Ovary (tissue), 7 donors: ENCODE measurements at regions not wholly inside any gene's neighbourhood (a gene's known extent, or its start where the extent isn't known, plus 50 kb on each side); places are given as distances from the start of the nearest gene placed in this dataset.

ENCODE experiments used
- DNase-seq, 5 donors: peaks; one replicate each; pipeline ENCODE4 v3.0.0-alpha.2; 2019 to 2020
- H3K27ac ChIP-seq, 2 donors: fragments of 200-600 bp; one replicate each; pipeline versions ENCODE4 v1.5.1 to v1.8.0; 2019 to 2022
- H3K27me3 ChIP-seq: fragments of 200-600 bp; one replicate; pipeline ENCODE4 v1.8.0; 2022
- H3K36me3 ChIP-seq: fragments of 200-600 bp; sonication (generic); one replicate; pipeline ENCODE4 v1.5.1; 2019
- H3K4me1 ChIP-seq: one replicate; pipeline ENCODE4 v1.8.1; 2013; ENCODE audit warnings: mild to moderate bottlenecking, moderate library complexity; ENCODE audit not compliant: insufficient read depth
- H3K4me3 ChIP-seq: fragments of 200-600 bp; sonication (generic); one replicate; pipeline ENCODE4 v1.5.1; 2017
- H3K9me3 ChIP-seq, 2 donors: fragments of 200-600 bp in 1 of 2; sonication (generic) in 1 of 2; one replicate each; pipeline versions ENCODE4 v1.5.1 to v1.8.1; 2013 to 2019; ENCODE audit warnings: mild to moderate bottlenecking in 1 of 2, moderate library complexity in 1 of 2
- CTCF ChIP-seq, 3 donors: fragments of 450-650 bp in 2 of 3; fragments of 200-600 bp in 1 of 3; IDR thresholded peaks; one replicate each; pipeline versions ENCODE4 v1.5.1 to v1.8.0; 2016 to 2022; ENCODE audit warnings: antibody characterized with exemption in 3 of 3, mild to moderate bottlenecking in 1 of 3
- EP300 ChIP-seq: sonication (generic); formaldehyde crosslinking; IDR thresholded peaks from one replicate; pipeline ENCODE4 v1.6.1; 2017; ENCODE audit warnings: antibody characterized with exemption
- POLR2A ChIP-seq: fragments of 450-650 bp; IDR thresholded peaks from one replicate; pipeline ENCODE4 v1.6.1; 2017; ENCODE audit warnings: antibody characterized with exemption, mild to moderate bottlenecking, moderate library complexity
- WGBS, 3 donors: extraction: QIAGEN DNeasy Blood & Tissue Kit in 1 of 3; methylation state at CpG; one replicate each; pipeline versions ENCODE4 v1.1.5 to v1.1.7; 2013 to 2017; 5-methylcytosine and 5-hydroxymethylcytosine counted together
- intact Hi-C, 4 donors: fragments of 100-400 bp; cut with DNase I; formaldehyde crosslinking; loops; one replicate each; pipeline versions ENCODE4 v1.11.0 to v1.15.1; 2022 to 2023
- donor health status: DM: no; HTN: no; CAD: no; lungs with moderate emphysema.
- donor health status: DM: no; HTN: no; CAD: no.
- donor health status: Bipolar disorder and iron deficiency.
- donor health status: DM: no; HTN: no; CAD: no.
- donor health status: DM: yes; HTN: yes; CAD: no.

- DNase-seq = no peak
- no peaks in the 10 kb centered on the region for H3K36me3 ChIP-seq
- intact Hi-C loops = no loop called here
- no peak for TF ChIP-seq CTCF (IDR thresholded peaks at IDR 0.05)
- TF ChIP-seq POLR2A = no peak
- TF ChIP-seq EP300 = no peak
- no peak overlapping the region for H3K4me3 ChIP-seq
- H3K27me3 ChIP-seq = no peaks in the 10 kb centered on the region
- WGBS, 3 donors = 80 to 83% (median 81%) methylated on average over 11 of the region's 11 CpGs
- no peak overlapping the region for H3K27ac ChIP-seq
- no peaks in the 10 kb centered on the region for H3K4me1 ChIP-seq
- H3K9me3 ChIP-seq = no peaks in the 10 kb centered on the region
Measured at GRCh38 chr2:133658020-133658903, 90.0 kb upstream of the NCKAP5 start.

- intact Hi-C loops = no loop called here
Measured at GRCh38 chr2:133660510-133660909, 92.2 kb upstream of the NCKAP5 start.

GRCh38 chr2:133661392-133661791, 93.1 kb upstream of the NCKAP5 start:
- Histone ChIP-seq H3K27me3 (no peaks in the 10 kb centered on the region), H3K36me3 (no peaks in the 10 kb centered on the region), H3K4me3 (no peak overlapping the region), H3K27ac (no peak overlapping the region), H3K4me1 (no peaks in the 10 kb centered on the region), H3K9me3 (no peaks in the 10 kb centered on the region)
- no peak for TF ChIP-seq POLR2A
- DNase-seq = no peak
- intact Hi-C loops = no loop called here
- 74 to 85% (median 75%) methylated on average over 4 of the region's 4 CpGs for WGBS, 3 donors

More at GRCh38 chr2:133660510-133660909, 92.2 kb upstream of the NCKAP5 start:
- H3K36me3 ChIP-seq = no peaks in the 10 kb centered on the region
- WGBS, 3 donors = 59 to 69% (median 66%) methylated on average over 6 of the region's 6 CpGs
- no peaks in the 10 kb centered on the region for H3K27me3 ChIP-seq
- TF ChIP-seq EP300 = no peak
- TF ChIP-seq POLR2A = no peak
- no peak for TF ChIP-seq CTCF (IDR thresholded peaks at IDR 0.05)
- no peak overlapping the region for H3K27ac ChIP-seq
- no peak overlapping the region for H3K4me3 ChIP-seq
- H3K9me3 ChIP-seq = no peaks in the 10 kb centered on the region
- no peaks in the 10 kb centered on the region for H3K4me1 ChIP-seq
- DNase-seq = no peak

- no peak overlapping the region for H3K27ac ChIP-seq
- 88 to 92% (median 88%) methylated on average over 1 of the region's 1 CpG for WGBS, 3 donors
- H3K4me3 ChIP-seq = no peak overlapping the region
- H3K4me1 ChIP-seq = no peaks in the 10 kb centered on the region
- intact Hi-C loops = no loop called here
- no peaks in the 10 kb centered on the region for H3K36me3 ChIP-seq
- no peak for TF ChIP-seq POLR2A
- TF ChIP-seq CTCF (IDR thresholded peaks at IDR 0.05) = no peak
- no peak for TF ChIP-seq EP300
- H3K27me3 ChIP-seq = no peaks in the 10 kb centered on the region
- no peak for DNase-seq
- no peaks in the 10 kb centered on the region for H3K9me3 ChIP-seq
Measured at GRCh38 chr2:133666621-133667020, 98.4 kb upstream of the NCKAP5 start.

GRCh38 chr2:133667085-133667484, 98.8 kb upstream of the NCKAP5 start:
- intact Hi-C loops = no loop called here
- Histone ChIP-seq H3K9me3 (no peaks in the 10 kb centered on the region), H3K27ac (no peak overlapping the region), H3K4me1 (no peaks in the 10 kb centered on the region), H3K27me3 (no peaks in the 10 kb centered on the region), H3K36me3 (no peaks in the 10 kb centered on the region), H3K4me3 (no peak overlapping the region)
- DNase-seq = no peak
- no peak for TF ChIP-seq EP300
- no peak for TF ChIP-seq POLR2A
- TF ChIP-seq CTCF (IDR thresholded peaks at IDR 0.05) = no peak
